ENCODE measurements at regions not wholly inside any gene's neighbourhood (a gene's known extent, or its start where the extent isn't known, plus 50 kb on each side); places are given as distances from the start of the nearest gene placed in this dataset.

DNA sequence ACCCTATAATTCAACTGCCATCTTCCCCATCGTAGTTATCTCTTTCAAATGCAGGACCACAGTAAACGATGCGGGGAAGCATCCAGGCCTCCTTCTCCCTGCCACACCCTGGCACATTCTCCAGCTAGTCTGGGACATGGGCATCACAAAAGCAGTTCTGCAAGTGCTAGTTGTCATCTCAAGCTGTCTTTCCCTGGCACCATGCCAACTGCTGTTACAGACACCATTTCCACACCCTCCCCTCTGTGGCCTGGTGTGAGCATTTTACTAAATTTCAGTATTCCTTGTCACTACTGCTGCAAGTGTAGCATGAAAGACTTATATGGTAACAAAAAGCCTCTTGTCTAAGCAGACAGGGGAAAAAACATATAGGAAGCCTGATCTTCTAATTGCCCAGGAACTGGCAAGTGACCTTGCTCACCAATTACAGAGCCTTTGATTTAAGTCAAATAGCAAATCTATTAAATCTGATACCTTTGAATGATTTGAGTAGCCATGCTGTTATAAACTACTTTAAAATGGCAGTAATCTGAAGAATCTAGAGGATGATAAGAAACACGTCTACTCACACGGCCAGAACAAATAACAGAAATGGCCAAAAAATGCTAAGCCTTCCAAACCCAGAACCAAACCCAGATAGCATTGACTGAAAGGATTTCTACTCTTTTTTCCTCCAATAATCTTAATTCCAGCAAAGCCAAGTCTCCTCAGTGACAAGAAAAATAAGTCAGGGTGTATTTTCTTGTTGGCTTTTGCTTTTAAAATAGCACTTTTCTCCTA, 179.0 kb downstream of the NUFIP1 start:
- TF ChIP-seq, protein P1, sequence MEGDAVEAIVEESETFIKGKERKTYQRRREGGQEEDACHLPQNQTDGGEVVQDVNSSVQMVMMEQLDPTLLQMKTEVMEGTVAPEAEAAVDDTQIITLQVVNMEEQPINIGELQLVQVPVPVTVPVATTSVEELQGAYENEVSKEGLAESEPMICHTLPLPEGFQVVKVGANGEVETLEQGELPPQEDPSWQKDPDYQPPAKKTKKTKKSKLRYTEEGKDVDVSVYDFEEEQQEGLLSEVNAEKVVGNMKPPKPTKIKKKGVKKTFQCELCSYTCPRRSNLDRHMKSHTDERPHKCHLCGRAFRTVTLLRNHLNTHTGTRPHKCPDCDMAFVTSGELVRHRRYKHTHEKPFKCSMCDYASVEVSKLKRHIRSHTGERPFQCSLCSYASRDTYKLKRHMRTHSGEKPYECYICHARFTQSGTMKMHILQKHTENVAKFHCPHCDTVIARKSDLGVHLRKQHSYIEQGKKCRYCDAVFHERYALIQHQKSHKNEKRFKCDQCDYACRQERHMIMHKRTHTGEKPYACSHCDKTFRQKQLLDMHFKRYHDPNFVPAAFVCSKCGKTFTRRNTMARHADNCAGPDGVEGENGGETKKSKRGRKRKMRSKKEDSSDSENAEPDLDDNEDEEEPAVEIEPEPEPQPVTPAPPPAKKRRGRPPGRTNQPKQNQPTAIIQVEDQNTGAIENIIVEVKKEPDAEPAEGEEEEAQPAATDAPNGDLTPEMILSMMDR (IDR thresholded peaks at IDR 0.05; ENCODE audit: poor library complexity), result no peak
- TF ChIP-seq EZH2 (IDR thresholded peaks at IDR 0.05; ENCODE audit: borderline replicate concordance) (no peak), EZH2phosphoT487 (IDR thresholded peaks at IDR 0.05; ENCODE audit: low read depth, severe bottlenecking, unreplicated experiment) (no peak)
